Skin of body (tissue), 1 donor: ENCODE measurements at regions not wholly inside any gene's neighbourhood (a gene's known extent, or its start where the extent isn't known, plus 50 kb on each side); places are given as distances from the start of the nearest gene placed in this dataset.

Experiments used
- DNase-seq: peaks from one replicate; lab custom pipeline; 2025; lab: John Stamatoyannopoulos, UW

DNA sequence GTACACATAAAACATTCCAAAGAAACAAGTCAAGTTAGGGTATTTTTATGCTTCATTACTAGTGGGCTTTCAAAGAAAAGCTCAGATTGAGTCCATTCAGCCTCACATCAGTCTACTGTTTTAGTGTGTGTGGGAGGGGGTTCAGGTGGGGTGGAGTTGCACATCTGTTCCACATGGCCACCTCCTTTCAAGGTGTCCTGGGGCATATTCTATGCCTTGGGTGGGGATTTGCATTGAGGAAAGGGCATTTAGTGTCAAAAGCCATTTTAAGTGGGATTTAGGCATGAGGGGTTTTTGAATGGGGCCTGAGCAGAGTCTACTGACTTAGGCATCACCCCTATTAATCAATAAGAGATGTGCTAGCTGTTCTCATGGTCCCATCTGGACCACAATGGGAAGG is 983.1 kb downstream of the TLE4 start:
- no peak for DNase-seq

DNA sequence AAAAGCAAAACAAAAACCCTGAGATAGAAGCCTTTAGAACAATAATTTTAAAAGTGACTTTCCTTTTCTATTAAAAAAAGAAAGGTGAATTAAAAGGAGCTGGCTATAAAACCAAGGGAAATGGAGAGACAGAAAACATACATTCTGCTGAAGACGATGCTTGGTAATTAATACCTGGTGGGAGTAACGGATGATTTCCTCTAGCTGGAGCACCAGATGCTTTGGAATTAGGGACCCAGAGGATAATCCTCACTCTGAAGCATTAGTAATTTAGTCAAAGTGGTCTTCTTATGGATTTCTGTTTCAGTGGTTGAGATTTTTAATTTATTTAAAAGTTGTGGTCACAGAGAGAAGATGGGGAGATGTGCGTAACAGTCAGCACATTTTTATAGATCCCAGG is 982.5 kb downstream of the TLE4 start:
- no peak for DNase-seq

GRCh38 chr9:80552931-80553330 is 981.2 kb downstream of the TLE4 start:
- DNase-seq: no peak

- no peak for DNase-seq
Observed at GRCh38 chr9:80550181-80550580, 978.4 kb downstream of the TLE4 start.

- DNase-seq: no peak
Observed at GRCh38 chr9:80547613-80548012, 975.8 kb downstream of the TLE4 start.

DNA sequence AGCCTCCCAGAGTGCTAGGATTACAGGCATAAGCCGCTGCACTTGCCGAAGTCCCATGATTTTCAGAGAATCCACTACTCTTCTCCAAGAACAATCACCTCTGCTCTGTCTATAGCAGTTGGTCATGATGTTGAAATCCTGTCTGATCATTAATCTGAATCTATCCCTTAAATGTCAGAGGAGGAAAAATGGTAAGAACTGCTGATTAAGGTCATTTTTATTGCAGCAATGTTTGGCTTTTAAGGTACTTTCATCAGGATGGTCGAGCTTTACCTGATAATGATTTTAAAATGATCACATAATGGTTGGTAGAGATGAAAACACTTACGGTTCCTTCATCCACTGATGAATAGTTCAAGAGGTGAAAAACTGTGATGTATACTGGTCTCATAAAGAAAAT is 968.6 kb downstream of the TLE4 start:
- no peak for DNase-seq

DNA sequence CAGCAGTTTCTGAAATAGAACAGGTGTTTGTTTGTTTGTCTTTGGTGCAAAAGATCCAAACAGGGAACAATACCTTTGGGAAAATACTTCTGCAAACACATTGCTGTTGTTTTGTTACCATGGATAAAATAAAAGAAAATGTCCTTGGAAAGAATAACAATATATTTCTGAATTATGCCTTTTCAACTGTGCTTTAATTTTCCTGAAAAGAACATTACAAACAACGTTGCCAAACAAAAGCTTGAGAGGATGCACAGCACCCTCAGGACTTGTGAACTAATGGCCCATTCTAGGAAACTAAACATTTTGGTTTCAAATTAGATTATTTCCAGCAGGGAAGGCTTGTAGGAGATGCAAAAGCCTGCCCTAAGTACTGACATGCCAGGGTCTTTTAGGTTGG is 967.2 kb downstream of the TLE4 start:
- no peak for DNase-seq

DNA sequence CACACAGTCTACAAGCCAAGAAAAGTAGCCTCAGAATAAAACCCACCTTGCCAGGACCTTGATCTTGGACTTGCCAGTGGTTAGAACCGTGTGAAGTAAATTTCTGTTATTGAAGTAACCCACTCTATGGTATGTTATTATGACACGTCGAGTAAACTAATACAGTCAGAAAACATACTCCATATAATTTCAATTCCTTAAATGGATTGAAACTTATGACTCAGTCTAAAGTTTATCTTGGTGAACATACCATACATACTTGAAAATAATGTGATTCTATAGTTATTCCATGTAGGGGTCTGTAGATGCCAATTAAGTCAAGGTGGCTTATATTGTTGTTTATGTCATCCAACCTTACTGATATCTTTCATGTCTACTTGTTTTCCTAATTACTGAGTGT is 950.7 kb downstream of the TLE4 start:
- no peak for DNase-seq

DNA sequence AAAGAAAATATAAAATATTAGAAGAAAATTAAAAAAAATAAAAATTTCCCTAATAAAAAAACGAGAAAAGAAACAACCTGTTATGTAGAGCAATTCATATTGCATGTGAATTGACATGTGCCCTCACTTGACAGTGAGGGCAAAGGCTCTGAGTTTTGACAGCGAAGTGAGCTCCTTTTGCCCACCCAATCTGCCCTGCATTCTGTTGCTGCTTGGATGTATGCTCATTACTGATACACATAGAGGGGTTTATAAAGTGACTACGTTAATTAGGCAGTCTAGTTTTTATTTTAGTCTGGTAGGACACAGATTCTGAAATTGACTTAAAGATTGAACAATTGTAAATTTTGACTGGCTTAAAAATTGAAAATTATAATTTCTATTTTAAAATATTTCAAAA is 949.4 kb downstream of the TLE4 start:
- no peak for DNase-seq

GRCh38 chr9:80520231-80520630 is 948.5 kb downstream of the TLE4 start:
- no peak for DNase-seq

DNA sequence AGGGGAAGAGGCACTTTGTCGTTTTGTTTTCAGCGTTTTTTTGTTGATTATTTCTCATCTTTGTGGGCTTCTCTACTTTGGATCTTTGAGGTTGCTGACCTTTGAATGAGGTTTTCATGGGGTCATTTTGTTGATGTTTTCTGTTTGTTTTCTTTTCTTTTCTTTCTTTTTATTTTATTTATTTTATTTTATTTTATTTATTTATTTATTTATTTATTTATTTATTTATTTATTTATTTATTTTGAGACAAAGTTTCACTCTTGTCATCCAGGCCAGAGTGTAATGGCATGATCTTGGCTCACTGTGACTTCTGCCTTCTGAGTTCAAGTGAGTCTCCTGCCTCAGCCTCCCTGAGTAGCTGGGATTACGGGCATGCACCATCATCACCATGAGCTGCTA is 946.7 kb downstream of the TLE4 start:
- no peak for DNase-seq

DNA sequence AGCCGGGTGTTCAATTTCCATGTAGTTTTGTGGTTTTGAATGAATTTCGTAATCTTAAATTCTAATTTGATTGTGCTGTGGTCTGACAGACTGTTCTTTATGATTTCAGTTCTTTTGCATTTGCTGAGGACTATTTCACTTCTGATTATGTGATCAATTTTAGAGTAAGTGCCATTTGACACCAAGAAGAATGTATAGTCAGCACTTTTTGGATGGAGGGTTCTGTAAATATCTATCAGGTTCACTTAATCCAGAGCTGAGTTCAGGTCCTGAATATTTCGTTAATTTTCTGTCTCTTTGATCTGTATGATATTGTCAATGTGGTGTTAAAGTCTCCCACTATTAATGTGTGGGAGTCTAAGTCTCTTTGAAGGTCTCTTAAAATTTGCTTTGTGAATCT is 944.9 kb downstream of the TLE4 start:
- DNase-seq: no peak

- no peak for DNase-seq
Observed at GRCh38 chr9:80509358-80509757, 937.6 kb downstream of the TLE4 start.

- DNase-seq: no peak
Observed at GRCh38 chr9:80507611-80508010, 935.8 kb downstream of the TLE4 start.

DNA sequence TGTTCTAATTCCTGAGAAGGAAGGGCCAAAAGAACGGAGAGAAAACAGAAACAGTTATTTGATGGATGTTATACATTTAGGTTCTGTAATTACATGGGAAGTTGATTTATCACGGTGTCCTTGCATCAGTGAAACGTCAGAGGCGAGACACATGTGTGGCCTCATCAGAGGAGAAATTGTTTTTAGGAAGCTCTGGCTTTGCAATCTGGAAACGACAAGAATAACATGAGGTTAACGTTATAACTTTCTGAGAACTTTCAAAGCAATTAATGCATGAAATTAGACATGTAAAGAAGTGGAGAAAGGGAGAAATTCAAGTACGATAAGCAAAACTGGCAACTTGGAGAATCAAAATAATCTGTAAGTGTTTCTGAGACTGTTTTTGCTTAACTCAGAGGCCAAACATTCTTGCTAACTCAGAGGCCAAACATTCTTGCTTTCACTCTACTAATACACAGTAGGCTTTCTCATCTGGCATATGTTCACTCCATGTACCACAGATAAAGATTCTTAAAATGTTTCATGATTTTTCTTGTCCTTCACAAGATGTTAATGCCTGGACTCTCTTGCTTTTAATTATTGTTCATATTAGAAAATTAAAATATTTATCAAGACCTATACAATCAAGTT is 933.0 kb downstream of the TLE4 start:
- DNase-seq: peak; percentile 15

- peak; percentile 40 for DNase-seq
Observed at GRCh38 chr9:80503671-80504281, 932.0 kb downstream of the TLE4 start.

GRCh38 chr9:80502306-80502705 is 930.5 kb downstream of the TLE4 start:
- no peak for DNase-seq

- no peak for DNase-seq
Observed at GRCh38 chr9:80501635-80502034, 929.9 kb downstream of the TLE4 start.

DNA sequence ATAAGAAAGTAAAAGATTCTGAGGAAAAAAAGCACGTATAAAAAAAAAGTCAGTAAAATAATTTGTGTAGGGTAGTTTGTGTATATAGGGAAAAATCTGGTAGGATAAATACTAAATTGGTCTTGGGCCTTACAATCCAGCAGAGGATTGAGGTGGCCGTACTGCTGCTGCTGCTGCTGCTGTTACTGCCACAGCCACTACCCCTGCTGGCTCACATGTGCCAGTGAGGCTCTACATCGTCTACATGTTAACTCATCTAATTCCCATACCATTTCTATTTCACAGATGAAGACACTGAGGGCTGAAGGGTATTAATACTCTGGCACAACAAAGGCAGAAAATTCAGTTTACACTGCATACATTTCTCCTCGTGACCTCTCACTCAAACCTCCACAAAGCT is 928.5 kb downstream of the TLE4 start:
- no peak for DNase-seq

GRCh38 chr9:80498001-80498555 is 926.3 kb downstream of the TLE4 start:
- no peak for DNase-seq

DNA sequence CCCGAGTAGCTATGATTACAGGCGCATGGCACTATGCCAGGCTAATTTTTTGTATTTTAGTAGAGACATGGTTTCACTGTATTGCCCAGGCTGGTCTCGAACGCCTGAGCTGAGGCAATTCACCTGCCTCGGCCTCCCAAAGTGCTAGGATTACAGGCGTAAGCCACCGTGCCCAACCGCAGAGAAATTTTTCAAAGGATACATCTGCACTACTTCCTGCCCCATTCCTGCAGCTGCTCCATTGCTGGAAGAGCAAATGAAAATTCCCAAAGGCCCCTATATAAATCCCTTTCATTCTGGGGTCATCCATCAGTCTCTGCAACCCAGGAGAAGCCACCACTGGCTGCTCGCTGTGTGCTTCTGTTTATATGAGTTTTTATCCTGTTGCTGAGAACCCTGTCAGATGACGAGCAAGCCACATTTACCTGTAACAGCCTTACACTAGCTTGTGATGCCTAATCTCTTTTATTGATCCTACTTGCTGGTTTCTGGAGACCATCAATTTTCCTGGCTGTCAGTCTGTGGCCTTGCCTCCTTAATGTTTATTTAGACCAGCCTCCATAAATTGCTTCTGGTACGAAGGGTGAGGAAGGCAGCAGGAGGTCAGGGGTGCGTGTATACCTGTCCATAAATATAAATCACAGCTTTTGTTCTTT is 925.3 kb downstream of the TLE4 start:
- DNase-seq: no peak

GRCh38 chr9:80493258-80493657 is 921.5 kb downstream of the TLE4 start:
- no peak for DNase-seq

DNA sequence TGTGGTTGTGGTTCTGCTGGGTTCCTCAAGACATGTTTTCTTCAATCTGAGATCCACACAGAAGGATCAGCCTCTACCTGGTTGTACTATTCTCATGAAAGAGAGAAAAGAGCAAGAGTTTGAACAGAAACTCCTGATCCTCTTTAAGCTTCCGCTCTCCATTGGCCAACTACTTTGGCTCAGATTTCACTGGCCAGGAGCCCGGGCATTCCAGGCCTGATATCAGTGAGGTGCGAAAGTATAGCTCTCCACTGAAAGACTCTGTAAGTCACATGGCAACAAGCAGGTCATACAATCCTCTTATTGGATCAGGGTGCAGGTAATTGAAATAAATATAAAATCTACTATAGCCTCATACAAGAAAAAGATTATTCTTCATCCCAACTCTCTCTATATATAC is 920.5 kb downstream of the TLE4 start:
- no peak for DNase-seq
